Stimulated activated CD4-positive, alpha-beta T cell treated with anti-CD3 and anti-CD28 coated beads, Interleukin-1b, Interleukin-23, amount 100 ng/mL, for 24 hours (primary cell): ENCODE measurements at regions not wholly inside any gene's neighbourhood (a gene's known extent, or its start where the extent isn't known, plus 50 kb on each side); places are given as distances from the start of the nearest gene placed in this dataset.
"Not testable (repeated sequence)": the region's sequence is repeated elsewhere in the genome, so short reads cannot be mapped to it uniquely, and the experiment has no call there.

Experiments used
- DNase-seq, 4 experiments: peaks; one replicate each; pipeline ENCODE4 v3.0.0-alpha.2; 2020; ENCODE audit warnings: low read depth in 4 of 4, low spot score in 1 of 4

DNA sequence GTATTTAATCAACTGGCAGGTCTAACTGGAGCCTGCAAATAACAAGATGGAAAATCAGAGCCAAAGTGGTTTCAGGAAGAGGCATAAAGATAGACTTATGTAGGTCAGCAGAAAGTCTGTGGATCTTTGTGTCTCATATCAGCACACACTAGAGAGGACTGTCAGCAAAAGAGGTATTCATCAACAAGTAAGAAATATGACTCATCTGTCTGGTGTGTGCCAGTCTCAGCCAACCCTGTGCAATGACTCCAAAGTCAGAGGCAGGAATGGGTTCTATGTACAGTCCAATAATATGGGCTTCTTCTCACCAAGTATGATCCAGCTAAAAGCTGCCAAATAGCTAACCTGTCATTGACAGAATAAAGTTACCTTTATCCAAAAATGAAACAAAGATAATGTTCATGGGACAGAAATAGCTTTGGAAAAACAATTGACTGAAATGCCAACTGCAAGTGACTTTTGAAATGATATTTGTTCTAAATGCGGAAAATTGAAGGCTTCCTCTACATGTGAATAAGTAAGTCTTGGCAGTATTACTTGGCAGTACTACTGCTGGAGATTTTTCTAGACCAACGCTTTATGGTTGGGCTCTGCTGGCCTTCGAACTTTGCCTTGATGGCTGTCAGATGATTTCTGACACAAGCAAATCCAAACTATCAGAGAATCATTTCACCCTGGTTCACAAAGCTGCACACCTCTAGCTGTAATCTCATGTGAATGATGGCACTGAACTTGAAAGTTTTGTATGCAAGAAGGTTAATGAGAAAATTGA, 272.3 kb upstream of the SEMA3C start:
- no peak for DNase-seq

- DNase-seq: no peak
These were observed 268.9 kb upstream of the SEMA3C start for GRCh38 chr7:81187753-81188152.

DNA sequence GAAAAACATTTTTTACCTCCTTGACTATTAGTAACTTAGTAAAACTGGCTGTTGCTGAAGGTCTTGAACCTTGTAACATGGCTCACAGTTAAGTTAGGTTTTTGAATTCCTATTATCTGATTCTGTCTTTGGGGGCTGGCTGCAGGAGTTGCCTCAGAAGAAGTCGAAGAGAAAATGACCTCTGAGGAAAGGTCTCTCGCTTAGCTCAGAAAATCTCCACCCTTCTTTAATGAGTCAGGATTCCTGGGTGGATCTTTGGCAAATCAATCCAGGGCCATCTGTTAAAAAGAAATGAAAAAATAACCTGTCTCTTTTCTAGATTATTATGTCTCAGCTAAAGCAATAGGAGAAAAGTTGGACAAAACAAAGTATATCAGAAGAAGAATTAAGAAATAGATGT, 267.8 kb upstream of the SEMA3C start:
- no peak for DNase-seq

DNA sequence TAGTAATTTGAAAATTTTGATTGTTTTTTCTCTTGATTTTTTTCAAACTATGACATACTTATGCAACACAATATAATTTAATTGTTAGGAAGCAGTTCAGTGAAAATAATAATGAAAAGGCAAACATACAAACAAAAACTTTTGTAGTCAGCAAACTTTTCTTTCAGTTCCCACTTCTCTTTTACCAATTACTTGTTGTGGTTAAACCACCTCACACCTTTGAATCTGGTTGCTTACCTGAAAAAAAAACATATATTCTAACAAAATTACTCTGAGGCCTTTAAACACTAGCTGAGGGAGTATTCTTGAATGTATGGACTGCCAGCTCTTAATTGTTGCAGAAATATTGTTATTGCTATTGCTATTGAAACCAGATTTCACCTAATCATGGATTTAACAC, 266.2 kb upstream of the SEMA3C start:
- DNase-seq: no peak

DNA sequence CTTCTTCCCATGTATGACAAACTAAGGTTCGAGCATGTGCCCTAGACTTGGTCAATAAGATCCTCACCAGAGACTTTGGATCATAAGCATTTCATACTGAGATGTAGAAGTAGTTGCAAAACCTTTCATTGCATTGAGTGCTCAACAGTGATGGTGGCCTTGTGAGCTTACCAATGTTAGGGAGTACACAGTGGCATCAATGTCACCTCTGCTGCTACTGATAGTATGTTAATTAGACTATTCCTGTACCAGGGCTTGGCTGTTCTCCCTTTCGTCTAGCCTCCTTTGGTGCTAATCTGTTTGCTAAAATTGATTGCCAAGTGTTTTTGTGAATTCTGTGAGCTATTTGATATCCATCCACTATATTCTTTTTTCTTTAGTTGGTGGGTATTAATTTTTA, 264.5 kb upstream of the SEMA3C start:
- DNase-seq: no peak

DNA sequence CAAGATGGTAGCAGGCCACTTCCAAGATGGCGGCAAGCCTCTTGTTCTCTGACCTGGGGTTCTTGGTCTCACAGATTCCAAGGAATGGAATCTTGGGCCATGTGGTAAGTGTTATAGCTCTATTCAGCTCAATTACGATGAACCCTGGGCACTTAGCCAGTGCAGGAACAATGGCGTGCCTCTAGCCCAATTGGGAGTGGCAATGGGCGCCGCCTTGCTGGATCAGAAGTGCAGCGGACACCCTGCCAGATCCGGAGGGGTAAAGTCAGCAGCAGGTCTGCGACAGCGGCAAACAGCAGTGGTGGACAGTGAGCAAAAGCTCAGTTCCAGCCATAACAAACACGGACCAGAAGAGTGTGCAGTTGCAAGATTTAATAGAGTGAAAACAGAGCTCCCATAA, 263.2 kb upstream of the SEMA3C start:
- not testable (repeated sequence) for DNase-seq

- DNase-seq: no peak
These were observed 262.2 kb upstream of the SEMA3C start for GRCh38 chr7:81181066-81181465.

GRCh38 chr7:81180573-81180972, 261.7 kb upstream of the SEMA3C start:
- DNase-seq: no peak

DNA sequence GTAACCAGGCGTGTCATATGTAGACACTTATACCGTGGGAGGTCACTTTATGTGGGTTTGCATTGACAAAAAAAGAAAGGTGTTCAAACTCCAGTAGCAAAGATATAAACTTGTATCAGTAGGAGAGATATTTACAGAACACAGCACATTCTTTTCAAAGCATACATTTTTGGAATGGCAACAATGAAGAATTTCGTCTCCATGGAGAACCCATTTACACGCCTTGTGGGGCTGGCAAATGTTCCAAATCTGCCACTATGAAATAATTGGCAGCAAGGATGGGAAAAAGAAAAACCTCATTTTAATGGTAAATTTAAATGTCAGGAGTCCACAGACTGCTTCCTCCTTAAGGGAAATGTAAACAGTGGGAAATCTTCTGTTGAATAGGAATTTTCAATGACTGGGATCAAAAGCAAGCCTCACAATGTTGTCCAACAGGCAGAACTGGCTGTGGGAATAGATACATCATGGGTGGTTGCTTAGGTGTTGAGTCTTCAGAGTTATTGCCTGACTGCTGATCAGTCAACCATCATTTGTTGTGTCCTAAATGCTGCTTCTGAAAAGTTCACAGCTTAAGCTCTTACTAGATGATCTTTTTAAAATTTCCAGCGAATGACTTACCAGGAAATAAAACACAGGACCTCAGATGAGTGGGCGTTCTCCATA, 256.6 kb upstream of the SEMA3C start:
- no peak for DNase-seq

DNA sequence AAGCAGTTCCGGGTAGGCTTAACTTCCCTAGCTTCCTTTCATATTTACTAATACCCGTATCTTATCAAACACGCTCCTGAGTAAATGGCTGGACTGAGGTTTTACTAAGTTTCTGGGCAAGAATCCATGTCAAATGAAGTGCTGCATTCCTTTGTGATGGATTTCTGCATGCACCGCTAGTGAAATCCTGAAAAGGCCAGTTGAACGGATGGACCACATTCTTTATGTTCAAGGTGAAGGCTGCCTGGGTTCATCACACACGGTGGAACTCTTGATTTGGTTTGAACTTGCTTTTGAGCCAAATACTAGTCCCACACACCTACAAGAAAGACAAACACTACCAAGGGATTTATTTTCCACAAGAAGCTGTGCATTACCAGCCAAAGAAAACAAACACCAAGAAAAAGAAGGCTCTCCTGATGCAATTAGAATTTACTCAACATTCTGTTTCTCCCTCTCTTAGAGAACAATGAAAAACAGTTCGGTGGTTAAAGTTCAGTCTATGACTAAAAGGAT, 255.0 kb upstream of the SEMA3C start:
- DNase-seq: no peak

GRCh38 chr7:81170291-81170690, 251.4 kb upstream of the SEMA3C start:
- DNase-seq: no peak

- DNase-seq: no peak
These were observed 249.1 kb upstream of the SEMA3C start for GRCh38 chr7:81167934-81168333.

DNA sequence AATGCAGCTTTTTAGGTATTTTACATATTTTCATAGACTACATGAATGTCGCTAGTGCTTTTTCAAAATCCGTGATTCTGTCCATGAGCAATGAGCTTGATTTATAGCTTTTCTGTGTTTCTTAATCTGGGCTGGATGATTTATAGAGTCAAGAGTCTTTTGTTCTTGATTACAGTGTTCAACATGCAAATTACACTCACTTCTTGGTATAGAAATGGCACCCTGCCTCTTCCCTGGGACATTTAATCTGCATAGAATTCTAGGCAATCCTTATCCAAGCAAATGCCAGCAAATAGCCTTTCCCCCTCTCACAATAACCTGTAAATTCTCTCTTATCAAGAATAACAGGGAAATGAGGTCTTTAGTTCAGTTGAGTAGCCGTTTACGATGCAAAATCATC, 246.2 kb upstream of the SEMA3C start:
- no peak for DNase-seq

- no peak for DNase-seq
These were observed 244.1 kb upstream of the SEMA3C start for GRCh38 chr7:81162771-81163525.

- DNase-seq: no peak
These were observed 243.4 kb upstream of the SEMA3C start for GRCh38 chr7:81162234-81162633.

DNA sequence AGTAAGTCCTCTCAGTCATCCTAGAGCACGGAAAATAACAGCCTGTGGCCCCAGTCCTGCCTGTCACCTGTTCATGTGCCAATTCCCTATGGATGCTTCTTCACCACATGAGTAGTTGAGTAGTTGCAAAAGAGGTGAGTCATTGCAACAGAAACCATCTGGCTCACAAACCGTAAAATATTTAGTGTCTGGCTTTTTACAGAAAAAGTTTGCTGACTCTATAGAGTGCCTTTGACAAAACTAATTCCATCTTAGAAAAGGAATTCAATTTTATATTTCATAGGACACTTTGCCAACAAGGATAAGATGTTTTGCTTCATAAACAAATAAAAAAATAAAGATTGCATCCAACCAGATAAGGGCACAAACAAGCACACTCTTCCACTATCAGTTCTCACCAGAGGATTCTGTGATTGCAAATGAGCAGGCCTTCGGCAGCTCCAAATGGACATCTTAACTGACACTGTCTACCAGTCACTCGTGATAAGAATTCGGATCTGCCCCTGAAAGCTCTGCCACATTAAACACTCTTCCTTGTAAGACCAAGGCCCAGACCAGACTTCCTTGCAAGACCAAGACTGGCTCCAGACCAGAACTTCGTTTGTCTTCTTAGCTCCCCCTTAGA, 242.7 kb upstream of the SEMA3C start:
- no peak for DNase-seq

DNA sequence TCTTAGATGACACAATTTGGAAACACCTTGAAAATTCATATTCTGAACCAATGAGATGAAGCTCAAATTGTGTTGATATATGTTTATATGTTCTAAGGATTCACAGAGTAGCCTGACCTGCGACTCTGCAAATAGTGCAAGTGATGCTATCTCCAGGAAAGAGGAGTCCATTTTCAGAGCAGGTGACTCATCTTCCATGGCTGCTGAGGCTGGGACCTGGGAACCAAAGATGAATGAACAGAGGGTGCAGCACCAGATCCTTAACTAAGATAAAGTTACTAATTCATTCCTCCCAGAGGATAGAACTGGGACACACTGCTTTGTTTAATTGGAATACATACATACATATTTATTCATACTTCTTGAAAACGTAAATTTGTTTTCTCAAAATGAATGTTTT, 240.6 kb upstream of the SEMA3C start:
- DNase-seq: no peak

DNA sequence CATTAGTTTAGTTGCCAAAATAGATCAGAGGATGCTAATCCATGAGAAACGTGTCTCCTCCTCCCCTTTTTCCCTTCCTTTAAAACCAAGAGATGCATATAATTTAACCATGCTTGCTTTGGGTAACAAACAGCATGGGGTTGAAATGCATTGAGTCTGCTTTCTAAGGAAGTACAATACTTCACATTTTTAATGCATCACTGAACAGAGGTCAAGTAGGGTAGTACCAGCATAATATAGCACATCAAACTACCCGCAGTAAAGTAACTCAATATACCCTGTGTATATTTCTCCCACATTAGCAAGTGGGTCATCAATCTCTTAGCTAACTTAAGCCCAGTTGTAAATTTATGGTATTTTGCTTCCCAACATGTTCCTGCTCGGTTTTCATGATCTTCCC, 239.3 kb upstream of the SEMA3C start:
- DNase-seq: no peak

DNA sequence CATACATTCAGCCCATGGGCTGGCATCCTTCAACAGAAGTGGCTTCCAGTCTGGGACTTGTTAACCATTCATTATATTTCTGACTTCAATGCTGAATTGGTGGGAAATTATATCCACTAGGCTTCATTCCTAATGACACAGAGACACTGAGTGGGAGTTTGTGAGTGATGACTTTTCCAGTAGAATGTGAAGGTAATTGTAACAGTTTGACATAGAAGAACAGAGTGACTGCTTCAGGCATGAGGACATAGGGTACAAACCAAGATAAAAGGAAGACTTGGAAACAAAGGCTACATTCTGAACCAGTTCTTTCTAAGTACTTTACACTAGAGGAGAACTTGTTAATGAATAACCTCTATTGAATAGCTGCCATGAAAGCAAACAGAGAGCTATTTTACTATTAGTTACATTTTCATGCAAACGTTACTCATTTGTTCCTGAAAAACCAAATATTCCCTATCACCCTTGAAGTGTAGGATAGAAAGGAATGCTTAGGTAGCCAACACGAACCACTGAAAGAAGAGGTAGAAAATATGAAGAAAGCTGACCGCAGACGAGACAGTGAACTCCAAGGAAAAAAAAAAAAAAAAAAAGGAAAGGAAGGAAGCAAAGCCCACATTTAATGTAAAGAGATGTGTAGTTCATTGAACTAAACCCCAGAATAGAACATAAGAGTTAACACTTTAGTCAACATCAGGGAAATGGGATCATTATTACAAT, 237.0 kb upstream of the SEMA3C start:
- no peak for DNase-seq

DNA sequence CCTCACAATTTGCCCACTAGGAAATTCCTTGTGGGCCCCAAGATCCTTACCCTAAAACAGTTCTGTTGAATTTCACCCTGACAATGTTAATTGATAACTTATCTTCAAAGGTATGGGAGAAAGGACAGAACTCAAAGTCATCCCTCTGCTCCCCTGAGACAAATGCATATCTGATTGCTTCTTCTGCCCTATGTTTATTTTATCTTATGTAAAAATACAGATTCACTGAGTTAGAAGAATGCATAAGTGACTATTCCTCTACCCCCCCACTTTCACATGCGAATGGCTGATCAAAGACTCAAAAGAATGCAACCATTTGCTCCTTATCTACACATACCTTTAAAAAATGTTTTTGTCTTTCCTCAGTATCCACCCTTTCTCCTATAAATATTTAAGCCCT, 235.7 kb upstream of the SEMA3C start:
- no peak for DNase-seq

- DNase-seq: not testable (repeated sequence)
These were observed 234.1 kb upstream of the SEMA3C start for GRCh38 chr7:81152925-81153324.
